ENCODE measurements at regions not wholly inside any gene's neighbourhood (a gene's known extent, or its start where the extent isn't known, plus 50 kb on each side); places are given as distances from the start of the nearest gene placed in this dataset.

GRCh38 chr9:78582821-78583220 is 285.9 kb downstream of the PSAT1 start:
- TF ChIP-seq CTCF (IDR thresholded peaks at IDR 0.05; ENCODE audit: extremely low read depth in 1 of 2, insufficient read depth in 1 of 2, low read depth in 1 of 2, low read length in 2 of 2), result no peak
- TF ChIP-seq POLR2AphosphoS5 (IDR thresholded peaks at IDR 0.05; ENCODE audit: insufficient read depth, low read depth, low read length), result no peak
- TF ChIP-seq POLR2A (IDR thresholded peaks at IDR 0.05; ENCODE audit: low read depth, low read length), result no peak
- no peak for TF ChIP-seq EZH2 (IDR thresholded peaks at IDR 0.05; ENCODE audit: borderline replicate concordance, low read depth, low read length, severe bottlenecking)
- TF ChIP-seq FOS (IDR thresholded peaks at IDR 0.05; ENCODE audit: borderline replicate concordance, insufficient read depth, low read length), result no peak
- TF ChIP-seq MYC (IDR thresholded peaks at IDR 0.05; ENCODE audit: low read depth, low read length), result no peak
- TF ChIP-seq JUN (IDR thresholded peaks at IDR 0.05; ENCODE audit: borderline replicate concordance, insufficient read depth, insufficient read length, low read depth), result no peak
